PC-3 (cell line): ENCODE measurements at regions not wholly inside any gene's neighbourhood (a gene's known extent, or its start where the extent isn't known, plus 50 kb on each side); places are given as distances from the start of the nearest gene placed in this dataset.

Experiments
- CTCF ChIP-seq: fragments of 300-600 bp; sonication (generic); conservative IDR thresholded peaks from 2 replicates; pipeline ENCODE4 v1.5.1; 2017; ENCODE audit warnings: antibody characterized with exemption, low read depth, mild to moderate bottlenecking, low read length
- EZH2phosphoT487 ChIP-seq: fragments of 300-600 bp; sonication (generic); IDR thresholded peaks from 2 replicates; pipeline ENCODE4 v1.6.1; 2018; ENCODE audit warnings: mild to moderate bottlenecking, antibody characterized with exemption, low read length, borderline replicate concordance

- TF ChIP-seq CTCF (no peak), EZH2phosphoT487 (no peak)
These were observed 264.0 kb upstream of the CCL2 start for GRCh38 chr17:33990943-33991706.
